K562 (cell line): ENCODE measurements at regions not wholly inside any gene's neighbourhood (a gene's known extent, or its start where the extent isn't known, plus 50 kb on each side); places are given as distances from the start of the nearest gene placed in this dataset.

ENCODE experiments used
- ATAC-seq: fragments of 200-7000 bp; cut with Tn5 transposase; 3 replicates; pipeline ENCODE4 v1.9.1; 2020; ENCODE audit warnings: moderate library complexity
- BruUV-seq: library from RNA; stranded (reverse); fragments of 400-500 nt; replicated peaks from 2 replicates; lab custom pipeline; 2021; lab: Mats Ljungman, UMichigan
- CTCF ChIA-PET: fragments of 300-600 bp; formaldehyde crosslinking; extraction: SDS; loops from one replicate; lab custom pipeline; 2021; ENCODE audit warnings: low intra/inter-chr PET ratio; lab: Yijun Ruan, JAX
- POLR2A ChIA-PET: fragments of 300-600, 350-650 bp; sonication (Branson Sonifier 250); formaldehyde crosslinking; extraction: SDS; loops from one replicate; lab custom pipeline; 2021; ENCODE audit warnings: antibody characterized with exemption, inconsistent platforms; lab: Yijun Ruan, JAX
- DNase-seq, 4 experiments: peaks; one replicate each; pipeline versions ENCODE4 v3.0.0 to v3.0.0-alpha.2; 2011 to 2018; ENCODE audit warnings: low spot score in 3 of 4, mixed read lengths in 3 of 4; ENCODE audit errors: extremely low read depth in 1 of 4
- FAIRE-seq: peaks from 2 replicates; lab custom pipeline; 2011; peaks lifted over from hg19 to GRCh38; lab: Jason Lieb, UNC
- H2AFZ ChIP-seq: 2 replicates; pipeline ENCODE4 v1.6.0; 2011; ENCODE audit warnings: low read depth, low read length, control low read depth, inconsistent platforms
- H3K27ac ChIP-seq: fragments of 200-600 bp; 3 replicates; pipeline ENCODE4 v1.8.0; 2011; ENCODE audit warnings: low read depth, mild to moderate bottlenecking, control low read depth, inconsistent platforms, low read length, moderate library complexity, mixed read lengths; ENCODE audit errors: extremely low read depth
- H3K27me3 ChIP-seq, 2 experiments: fragments of 300-600 bp in 1 of 2; 2 replicates in 1 of 2; 3 replicates in 1 of 2; pipeline versions ENCODE4 v1.6.0 to v1.8.0; 2011; ENCODE audit warnings: inconsistent platforms in 2 of 2, low read length in 2 of 2, mild to moderate bottlenecking in 1 of 2, mixed read lengths in 1 of 2, moderate library complexity in 1 of 2; ENCODE audit not compliant: control insufficient read depth in 2 of 2, insufficient read depth in 2 of 2
- H3K36me3 ChIP-seq: fragments of 300-600 bp; 3 replicates; pipeline ENCODE4 v1.8.0; 2011; ENCODE audit warnings: mild to moderate bottlenecking, low read length, inconsistent platforms; ENCODE audit not compliant: control insufficient read depth, insufficient read depth
- H3K4me1 ChIP-seq, 2 experiments: fragments of 200-600 bp in 1 of 2; replicated peaks in 1 of 2; 2 replicates in 1 of 2; 3 replicates in 1 of 2; pipeline versions ENCODE4 v1.5.1 to v1.8.0; 2011; ENCODE audit warnings: inconsistent platforms in 2 of 2, low read length in 2 of 2, mild to moderate bottlenecking in 1 of 2, mixed read lengths in 1 of 2, moderate library complexity in 1 of 2; ENCODE audit not compliant: control insufficient read depth in 2 of 2, insufficient read depth in 2 of 2
- H3K4me2 ChIP-seq: 2 replicates; pipeline ENCODE4 v1.6.1; 2011; ENCODE audit warnings: low read length, control low read depth, inconsistent platforms, mixed read lengths; ENCODE audit not compliant: insufficient read depth
- H3K4me3 ChIP-seq: fragments of 200-600 bp; sonication (generic), shearing (Covaris generic); 2 replicates; pipeline ENCODE4 v1.5.1; 2016; ENCODE audit warnings: control low read depth, inconsistent platforms
- H3K79me2 ChIP-seq: fragments of 200-600 bp; 3 replicates; pipeline ENCODE4 v1.8.0; 2011; ENCODE audit warnings: low read length, inconsistent platforms; ENCODE audit not compliant: control insufficient read depth, insufficient read depth
- H3K9ac ChIP-seq, 2 experiments: 2 replicates each; pipeline versions ENCODE4 v1.6.0 to v1.6.1; 2011; ENCODE audit warnings: low read depth in 2 of 2, low read length in 2 of 2, control low read depth in 1 of 2, inconsistent platforms in 1 of 2, mild to moderate bottlenecking in 1 of 2, mixed read lengths in 1 of 2; ENCODE audit not compliant: insufficient read depth in 1 of 2
- H3K9me1 ChIP-seq: one replicate; pipeline ENCODE4 v1.6.0; 2011; ENCODE audit warnings: inconsistent platforms, mild to moderate bottlenecking, low read length, moderate library complexity; ENCODE audit not compliant: control insufficient read depth, insufficient read depth
- H3K9me3 ChIP-seq: replicated peaks from 2 replicates; pipeline ENCODE4 v1.5.1; 2011; ENCODE audit warnings: low read depth, low read length, inconsistent platforms; ENCODE audit not compliant: control insufficient read depth, insufficient read depth
- H4K20me1 ChIP-seq: replicated peaks from 2 replicates; pipeline ENCODE4 v1.6.1; 2011; ENCODE audit warnings: low read length, inconsistent platforms, mixed read lengths; ENCODE audit not compliant: control insufficient read depth, insufficient read depth
- EZH2 ChIP-seq: IDR thresholded peaks from 2 replicates; pipeline ENCODE4 v1.6.1; 2012; ENCODE audit warnings: low read depth, mild to moderate bottlenecking, inconsistent platforms, low read length, borderline replicate concordance
- KLF1 ChIP-seq: fragments of 450-650 bp; IDR thresholded peaks from 2 replicates; pipeline ENCODE4 v1.6.1; 2016; ENCODE audit warnings: missing genetic modification characterization, missing compliant biosample characterization
- MYC ChIP-seq, 2 experiments: fragments of 250-450 bp in 1 of 2; sonication (Bioruptor Pico) in 1 of 2; IDR thresholded peaks; 2 replicates each; pipeline versions ENCODE4 v1.5.1 to v1.6.1; 2012 to 2021; ENCODE audit warnings: low read depth in 2 of 2, borderline replicate concordance in 1 of 2, improper control_type of control experiment in 1 of 2, low read length in 1 of 2, mild to moderate bottlenecking in 1 of 2, moderate library complexity in 1 of 2
- NR3C1 ChIP-seq: sonication (generic); formaldehyde crosslinking; IDR thresholded peaks from 2 replicates; pipeline ENCODE4 v1.8.1; 2022; ENCODE audit warnings: missing genetic modification reagents
- POLR2A ChIP-seq: fragments of 450-650 bp; conservative IDR thresholded peaks from 2 replicates; pipeline ENCODE4 v1.6.1; 2016
- PRMT5 ChIP-seq: sonication (generic); formaldehyde crosslinking; IDR thresholded peaks from 2 replicates; pipeline ENCODE4 v1.5.0; 2020; ENCODE audit warnings: missing genetic modification reagents
- ZFP36 ChIP-seq: fragments of 150-350 bp; IDR thresholded peaks from 2 replicates; pipeline ENCODE4 v1.6.1; 2018; ENCODE audit warnings: low read length, low read depth; ENCODE audit not compliant: partially characterized antibody
- ZNF24 ChIP-seq: fragments of 450-650 bp; IDR thresholded peaks from 2 replicates; pipeline ENCODE4 v1.6.1; 2016
- ZNF253 ChIP-seq: fragments of 250-450 bp; sonication (Bioruptor Pico); conservative IDR thresholded peaks from 2 replicates; pipeline ENCODE4 v1.6.1; 2021; ENCODE audit warnings: mild to moderate bottlenecking
- ZNF436 ChIP-seq: fragments of 250-450, 450-650 bp; sonication (Bioruptor Pico); formaldehyde crosslinking; IDR thresholded peaks from 2 replicates; pipeline ENCODE4 v1.7.0; 2020; ENCODE audit warnings: mild to moderate bottlenecking
- WGBS: fragments of 100-300 bp; shearing (Covaris generic); methylation state at CpG from one replicate; pipeline ENCODE4 v1.1.6; 2016; ENCODE audit warnings: low coverage, mixed read lengths; ENCODE audit not compliant: insufficient coverage; ENCODE audit errors: missing lambda C conversion rate; 5-methylcytosine and 5-hydroxymethylcytosine counted together
- in situ Hi-C: fragments of 300-500 bp; cut with MboI; formaldehyde crosslinking; loops from 4 replicates; pipeline ENCODE4 v1.15.0; 2018; ENCODE audit warnings: inconsistent platforms, mixed read lengths
- intact Hi-C: fragments of 100-400 bp; cut with micrococcal nuclease; formaldehyde crosslinking; loops from 2 replicates; pipeline ENCODE4 v1.14.2; 2022
- TF ChIP-seq, protein P1 (sequence below): IDR thresholded peaks from 2 replicates; pipeline ENCODE4 v1.6.1; 2016; ENCODE audit warnings: missing genetic modification characterization, missing compliant biosample characterization

DNA sequence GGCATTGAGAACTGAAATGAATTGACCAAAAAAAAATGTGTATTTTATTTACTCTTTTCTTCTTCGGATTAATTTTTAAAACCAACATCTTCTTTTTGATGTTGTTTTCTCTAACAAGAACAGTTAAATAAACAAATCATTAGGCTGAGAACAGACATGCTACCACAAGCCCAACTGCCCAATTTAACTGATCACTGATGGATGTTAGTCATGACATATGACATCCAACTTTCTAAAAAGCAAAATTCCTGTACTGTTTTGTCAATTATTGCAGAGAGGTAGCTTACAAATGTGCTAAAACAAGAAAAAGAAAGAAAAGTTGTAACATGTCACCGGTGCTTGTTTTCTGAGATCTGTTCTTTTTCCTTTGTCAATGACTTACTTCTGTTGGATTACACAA is 232.1 kb downstream of the C11orf87 start:
- intact Hi-C loops, result no loop called here
- Histone ChIP-seq H3K9ac (no peak overlapping the region), H3K36me3 (no peaks in the 10 kb centered on the region), H3K27ac (no peak overlapping the region), H3K27me3 (no peaks in the 10 kb centered on the region), H3K4me3 (no peak overlapping the region), H2AFZ (no peak overlapping the region), H3K9me1 (no peaks in the 10 kb centered on the region), H3K9me3 (no peaks in the 10 kb centered on the region; the same call in 1 of the 2 replicates), H3K4me1 (no peaks in the 10 kb centered on the region), H3K79me2 (no peaks in the 10 kb centered on the region), H4K20me1 (no peaks in the 10 kb centered on the region), H3K4me2 (no peak overlapping the region)
- POLR2A ChIA-PET, result no interaction called here
- FAIRE-seq, result no peak
- CTCF ChIA-PET, result no interaction called here
- TF ChIP-seq NR3C1 (no peak), ZNF436 (CRISPR knock-in tag) (no peak), POLR2A (no peak), PRMT5 (CRISPR knock-in tag) (no peak), KLF1 (tag) (no peak), EZH2 (no peak), ZNF253 (CRISPR knock-in tag) (no peak), ZNF24 (no peak), MYC (IDR thresholded peaks at IDR 0.05; ENCODE audit: low read depth, low read length) (no peak), MYC (CRISPR knock-in tag; IDR thresholded peaks at IDR 0.05; ENCODE audit: borderline replicate concordance, low read depth) (no peak), ZFP36 (no peak)
- TF ChIP-seq, protein P1, sequence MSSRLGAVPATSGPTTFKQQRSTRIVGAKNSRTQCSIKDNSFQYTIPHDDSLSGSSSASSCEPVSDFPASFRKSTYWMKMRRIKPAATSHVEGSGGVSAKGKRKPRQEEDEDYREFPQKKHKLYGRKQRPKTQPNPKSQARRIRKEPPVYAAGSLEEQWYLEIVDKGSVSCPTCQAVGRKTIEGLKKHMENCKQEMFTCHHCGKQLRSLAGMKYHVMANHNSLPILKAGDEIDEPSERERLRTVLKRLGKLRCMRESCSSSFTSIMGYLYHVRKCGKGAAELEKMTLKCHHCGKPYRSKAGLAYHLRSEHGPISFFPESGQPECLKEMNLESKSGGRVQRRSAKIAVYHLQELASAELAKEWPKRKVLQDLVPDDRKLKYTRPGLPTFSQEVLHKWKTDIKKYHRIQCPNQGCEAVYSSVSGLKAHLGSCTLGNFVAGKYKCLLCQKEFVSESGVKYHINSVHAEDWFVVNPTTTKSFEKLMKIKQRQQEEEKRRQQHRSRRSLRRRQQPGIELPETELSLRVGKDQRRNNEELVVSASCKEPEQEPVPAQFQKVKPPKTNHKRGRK (tag), result no peak
- in situ Hi-C loops, result no loop called here
- WGBS, result 0% methylated on average over 2 of the region's 2 CpGs
- ATAC-seq, result no peak
- BruUV-seq, result no TSS peak
- DNase-seq, result no peak
